ENCODE measurements at regions not wholly inside any gene's neighbourhood (a gene's known extent, or its start where the extent isn't known, plus 50 kb on each side); places are given as distances from the start of the nearest gene placed in this dataset.

DNA sequence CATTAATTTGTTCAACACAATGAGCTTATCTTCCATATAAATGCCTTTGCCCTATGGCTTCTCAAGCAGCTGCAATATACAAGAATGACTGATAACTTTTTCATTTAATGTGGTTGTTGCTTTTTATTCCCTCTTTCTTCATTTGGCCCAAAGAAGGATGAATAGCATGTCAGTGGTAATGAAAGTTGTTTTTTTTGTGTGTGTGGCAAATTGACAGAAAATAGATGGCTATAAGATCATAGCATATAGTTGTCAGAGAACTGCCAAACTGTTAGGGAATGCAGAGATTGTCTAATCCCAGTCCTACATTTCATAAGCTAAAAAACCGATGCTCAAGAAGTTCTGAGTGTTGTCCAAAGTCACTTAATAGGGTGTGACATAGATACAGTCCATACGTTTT lies 244.3 kb downstream of the ACTR3 start:
- DNase-seq (ENCODE audit: low spot score): no peak

DNA sequence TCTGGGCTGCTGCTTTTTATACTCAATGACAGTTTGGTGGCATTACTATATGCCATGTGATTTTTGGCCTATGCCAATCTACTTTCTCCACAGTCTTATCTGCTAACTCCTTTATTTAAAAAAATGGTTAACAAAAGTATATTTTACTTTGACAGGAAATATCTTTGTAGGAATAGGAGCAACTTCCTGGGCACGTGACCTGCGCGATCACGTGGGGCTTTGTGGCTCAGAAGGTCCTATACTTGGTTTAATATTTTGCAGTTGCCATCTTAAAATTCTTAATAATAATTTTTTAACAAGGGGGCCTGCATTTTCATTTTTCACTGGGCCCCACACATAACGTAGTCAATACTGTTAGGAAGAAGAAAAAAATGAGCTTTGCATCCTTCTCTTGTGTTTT lies 249.7 kb downstream of the ACTR3 start:
- no peak for DNase-seq (ENCODE audit: low spot score)

DNA sequence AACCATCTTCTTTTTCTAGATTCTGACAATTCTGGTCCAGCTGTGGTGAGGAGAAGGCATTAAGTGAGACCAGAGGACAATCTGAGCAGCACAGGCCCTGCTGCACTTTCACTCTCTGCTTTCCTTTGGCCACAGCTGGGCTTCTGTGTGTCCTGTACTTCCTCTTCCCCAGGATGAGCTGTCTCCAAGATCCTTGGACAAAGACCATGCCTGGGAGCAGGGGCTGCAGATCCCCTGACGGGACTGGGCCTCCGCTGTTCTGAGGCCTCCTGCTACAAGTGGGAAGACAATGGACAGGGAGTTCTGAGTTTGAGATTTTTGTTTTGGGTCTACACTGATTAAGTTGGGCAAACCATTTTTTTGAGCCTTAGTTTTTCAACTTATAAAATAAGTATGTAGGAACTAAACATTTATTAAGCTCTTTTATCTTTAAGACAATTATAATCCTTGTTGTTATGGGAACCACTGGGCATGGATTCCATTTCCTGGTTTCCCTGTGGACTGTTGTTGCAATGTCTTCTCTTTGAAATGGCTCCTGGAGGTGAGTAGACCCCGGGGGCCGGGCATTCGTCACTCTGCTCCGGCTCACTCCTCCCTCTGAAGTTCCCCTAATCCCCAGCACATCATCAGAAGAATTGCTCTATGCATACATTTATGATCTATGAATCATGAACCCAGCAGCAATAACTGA lies 266.6 kb downstream of the ACTR3 start:
- no peak for DNase-seq (ENCODE audit: low spot score)

DNA sequence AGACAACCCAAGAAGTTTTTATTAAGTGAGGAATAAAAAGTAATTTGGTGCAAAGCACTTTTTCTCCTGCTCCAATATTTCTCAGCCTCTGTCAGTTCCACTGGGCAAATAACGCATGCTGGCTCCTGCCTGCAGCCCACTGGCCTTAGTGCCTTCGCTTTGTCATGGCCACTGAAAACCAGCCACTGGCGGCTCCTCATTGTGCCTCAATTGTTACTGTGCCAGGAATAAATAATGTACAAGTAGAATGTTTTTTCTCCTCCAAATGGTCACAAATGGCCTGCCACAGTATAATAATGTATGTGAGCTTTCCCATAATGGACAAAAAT lies 267.1 kb downstream of the ACTR3 start:
- DNase-seq (ENCODE audit: low spot score): no peak

DNA sequence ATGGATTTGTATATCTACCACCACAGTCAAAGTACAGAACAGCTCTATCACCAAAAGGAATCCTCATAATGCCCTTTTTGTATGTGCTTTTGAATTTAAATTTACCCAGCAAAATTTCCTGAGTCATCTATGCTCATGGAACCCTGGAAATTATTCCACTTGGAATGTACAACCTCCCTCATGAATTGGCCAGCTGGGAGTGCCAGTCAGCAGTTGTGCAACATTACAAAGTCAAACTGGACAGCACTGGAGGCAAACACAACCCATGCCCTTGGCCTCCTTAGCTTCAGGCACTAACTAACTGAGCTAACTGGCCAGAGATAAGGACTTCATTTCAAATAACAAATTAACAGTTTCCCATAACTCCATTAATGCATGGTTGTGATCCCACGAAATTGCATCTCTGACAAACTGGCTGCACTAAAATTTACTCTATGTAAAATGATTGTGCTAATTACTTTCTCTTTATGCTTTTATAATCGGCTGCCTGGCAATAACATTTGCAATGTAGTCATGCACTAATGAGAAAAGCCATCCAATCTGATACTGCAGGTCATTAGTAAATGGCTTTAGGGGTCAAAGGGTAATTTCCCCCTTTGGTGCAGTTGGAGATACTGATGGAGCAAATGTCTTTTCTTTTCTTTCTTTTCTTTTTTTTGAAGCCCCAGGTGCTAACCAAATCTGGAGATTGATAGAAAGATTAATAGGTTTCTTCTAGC lies 270.5 kb downstream of the ACTR3 start:
- DNase-seq (ENCODE audit: low spot score): no peak

DNA sequence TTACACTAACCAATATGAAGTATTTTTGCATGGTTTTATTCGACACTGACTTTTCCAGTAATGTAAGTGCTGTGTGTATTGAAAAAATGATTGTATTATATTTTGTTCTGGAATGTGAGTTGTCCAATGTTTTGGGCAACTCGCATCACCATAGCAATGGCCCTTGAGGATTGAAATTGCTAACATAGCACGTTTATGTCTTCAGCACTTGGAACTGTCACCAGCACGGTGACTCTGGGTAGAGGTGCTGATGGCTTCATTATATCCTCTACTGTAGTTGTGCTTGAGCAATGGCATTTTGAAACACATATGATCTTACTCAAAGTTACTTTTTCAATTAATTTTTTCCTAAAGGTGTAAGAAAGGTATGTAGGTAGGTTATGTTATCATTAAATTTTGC lies 271.5 kb downstream of the ACTR3 start:
- no peak for DNase-seq (ENCODE audit: low spot score)

DNA sequence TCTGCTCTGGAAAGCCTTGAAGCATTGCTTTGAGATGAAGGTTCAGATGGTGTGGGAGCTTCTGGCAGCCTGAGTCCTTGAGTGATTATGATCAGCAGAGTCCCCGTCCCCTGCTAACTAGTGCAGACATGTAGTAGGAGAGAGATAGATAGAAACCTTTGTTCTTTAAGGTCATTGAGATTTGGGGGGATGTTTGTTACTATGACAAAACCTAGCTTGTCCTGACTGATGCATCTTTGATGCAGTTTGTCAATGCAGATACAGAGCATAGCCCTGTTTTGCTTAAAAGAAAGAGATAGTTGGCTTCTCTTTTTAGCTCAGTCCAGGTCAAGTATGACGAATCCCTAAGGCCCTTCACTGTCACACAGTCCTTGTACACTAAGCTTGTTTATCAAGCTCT lies 274.6 kb upstream of the DPP10 start:
- no peak for DNase-seq (ENCODE audit: low spot score)

DNA sequence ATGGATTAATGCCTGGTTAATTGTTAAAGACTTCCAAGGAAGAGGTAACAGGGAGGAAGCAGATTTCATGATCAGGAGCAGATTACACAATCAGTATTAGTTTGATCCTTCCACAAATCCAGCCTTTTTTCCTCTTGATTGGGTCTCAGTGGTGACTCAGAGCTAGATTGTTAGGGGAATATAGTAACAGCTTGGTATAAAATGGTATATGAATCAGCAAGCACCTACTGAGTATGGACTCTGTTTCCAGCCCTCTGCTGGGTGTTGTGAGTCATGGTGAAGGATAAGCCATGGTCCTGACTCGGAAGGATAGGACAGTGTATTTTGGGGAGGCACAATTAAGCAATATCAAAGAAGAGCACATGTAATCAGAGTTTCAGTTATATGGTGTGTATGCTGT lies 272.4 kb upstream of the DPP10 start:
- no peak for DNase-seq (ENCODE audit: low spot score)

DNA sequence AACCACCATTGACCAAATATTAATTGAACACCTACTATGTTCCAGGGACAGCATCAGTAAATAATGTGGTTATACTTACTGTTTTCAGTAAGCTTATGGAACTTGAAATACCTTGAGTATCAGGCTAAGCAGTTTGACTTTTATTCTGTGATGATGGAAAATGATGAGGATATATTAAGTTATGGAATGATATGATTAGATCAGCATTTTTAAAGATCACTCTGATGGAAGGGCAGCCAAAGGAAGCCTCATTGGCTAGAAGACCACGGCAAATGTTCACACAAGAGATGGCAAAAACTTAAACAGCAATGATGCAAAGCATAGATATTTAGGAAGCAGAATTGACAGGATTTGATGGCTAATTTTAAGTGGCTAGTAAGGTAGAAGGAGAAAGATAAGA lies 266.9 kb upstream of the DPP10 start:
- no peak for DNase-seq (ENCODE audit: low spot score)

DNA sequence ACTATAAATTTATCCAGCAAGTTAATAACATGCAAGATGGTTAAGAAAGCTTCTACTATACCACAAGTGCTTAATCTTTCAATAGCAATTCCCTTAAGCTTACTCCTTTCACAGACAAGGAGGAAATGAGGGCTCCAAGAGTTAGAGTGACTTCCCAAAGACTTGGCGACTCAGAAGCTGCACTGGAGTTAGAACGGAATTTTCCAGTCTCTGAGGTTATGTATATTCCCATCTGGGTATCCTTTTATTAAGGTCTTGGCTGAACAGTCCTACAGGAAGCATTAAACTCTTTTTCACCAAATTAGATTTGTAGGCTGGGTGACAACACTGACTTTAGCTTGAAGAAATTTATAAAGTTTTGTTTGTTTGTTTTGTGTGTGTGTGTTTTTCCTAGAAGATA lies 256.9 kb upstream of the DPP10 start:
- no peak for DNase-seq (ENCODE audit: low spot score)

DNA sequence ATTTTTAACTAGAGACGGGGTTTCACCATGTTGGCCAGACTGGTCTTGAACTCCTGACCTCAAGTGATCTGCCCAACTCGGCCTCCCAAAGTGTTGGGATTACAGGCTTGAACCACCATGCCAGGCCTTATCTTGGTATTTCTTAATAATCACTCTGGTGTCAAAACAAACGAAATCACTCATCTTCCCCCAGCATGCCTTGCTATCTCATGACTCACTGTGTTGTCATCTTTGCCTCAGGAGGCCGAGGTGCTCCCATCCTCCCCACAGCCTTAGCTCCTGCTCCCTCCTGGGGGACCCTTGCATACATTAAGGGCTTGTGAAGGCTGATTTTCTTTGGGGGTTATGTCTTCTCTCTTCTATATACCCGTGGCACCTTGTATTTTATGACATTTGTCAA lies 250.1 kb upstream of the DPP10 start:
- no peak for DNase-seq (ENCODE audit: low spot score)

DNA sequence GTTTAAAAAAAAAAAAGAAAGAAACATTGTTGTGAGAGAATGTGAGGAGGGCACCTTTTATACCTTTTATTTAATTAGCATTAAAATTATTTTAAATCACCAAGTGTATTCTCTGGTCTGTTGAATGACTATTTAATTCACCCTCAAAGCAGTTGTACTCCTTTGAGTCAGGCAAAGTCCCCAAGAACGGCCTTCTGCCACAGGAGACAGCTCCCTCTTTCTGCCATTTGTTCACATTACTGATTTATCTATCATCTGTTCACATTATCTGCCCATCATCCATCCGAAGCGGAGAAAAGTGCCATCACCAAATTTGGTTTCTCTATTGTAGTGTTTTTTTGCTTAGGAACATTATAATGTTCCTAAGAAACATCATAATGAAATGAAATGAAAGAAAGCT lies 240.7 kb upstream of the DPP10 start:
- no peak for DNase-seq (ENCODE audit: low spot score)

DNA sequence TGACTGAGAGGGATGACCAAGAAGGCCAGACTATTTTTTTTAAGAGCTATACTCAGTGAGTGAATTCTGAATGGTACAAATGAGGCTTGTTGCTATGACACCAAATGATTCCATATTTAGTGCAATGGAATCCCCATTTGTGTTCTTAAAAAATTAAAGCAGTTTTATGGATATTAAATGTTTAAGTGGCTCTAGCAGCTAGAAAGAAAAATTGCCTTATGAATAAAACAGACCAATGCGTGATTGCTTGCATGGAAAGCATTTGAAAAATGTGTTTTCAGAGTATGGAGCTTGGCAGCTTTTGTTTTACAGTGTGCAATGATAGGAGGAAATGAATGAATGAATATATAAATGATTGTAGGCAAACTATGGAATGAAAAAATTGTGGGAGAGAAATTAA lies 238.8 kb upstream of the DPP10 start:
- no peak for DNase-seq (ENCODE audit: low spot score)

DNA sequence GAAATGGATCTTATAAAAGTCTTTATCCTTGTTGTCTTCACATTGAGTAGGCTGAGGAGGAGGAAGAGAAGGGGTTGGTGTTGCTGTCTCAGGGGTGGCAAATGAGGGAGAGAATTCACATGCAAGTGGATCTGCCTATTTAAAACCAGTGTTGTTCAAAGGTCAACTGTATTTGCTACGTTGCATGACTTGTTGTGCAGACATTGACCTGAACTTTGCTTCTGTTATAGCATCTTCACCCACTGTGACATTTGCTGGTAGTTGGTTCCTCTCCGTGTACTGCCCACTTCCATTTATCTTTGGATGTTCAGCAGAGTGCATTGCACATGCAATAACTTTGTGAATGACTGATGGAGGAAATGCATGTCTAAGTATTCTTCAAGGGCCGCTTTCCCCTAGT lies 228.6 kb upstream of the DPP10 start:
- DNase-seq (ENCODE audit: low spot score): no peak

DNA sequence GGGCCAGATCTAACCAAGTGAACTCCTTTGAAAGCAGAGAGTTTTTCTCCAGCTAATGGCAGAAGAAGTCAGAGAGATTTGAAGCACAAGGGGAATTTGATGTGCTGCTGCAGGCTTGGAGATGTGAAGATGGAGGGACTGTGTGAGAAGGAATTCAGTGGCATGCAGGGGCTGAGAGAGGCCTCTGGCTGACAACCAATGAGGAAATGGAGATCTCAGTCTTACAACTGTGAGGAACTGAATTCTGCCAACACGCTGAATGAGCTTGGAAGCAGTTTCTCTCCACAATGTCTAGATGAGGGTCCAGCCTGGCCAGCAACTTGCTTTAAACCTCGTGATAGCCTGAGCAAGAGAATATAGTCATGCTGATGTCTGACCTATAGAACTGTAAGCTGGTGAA lies 224.1 kb upstream of the DPP10 start:
- DNase-seq (ENCODE audit: low spot score): no peak

DNA sequence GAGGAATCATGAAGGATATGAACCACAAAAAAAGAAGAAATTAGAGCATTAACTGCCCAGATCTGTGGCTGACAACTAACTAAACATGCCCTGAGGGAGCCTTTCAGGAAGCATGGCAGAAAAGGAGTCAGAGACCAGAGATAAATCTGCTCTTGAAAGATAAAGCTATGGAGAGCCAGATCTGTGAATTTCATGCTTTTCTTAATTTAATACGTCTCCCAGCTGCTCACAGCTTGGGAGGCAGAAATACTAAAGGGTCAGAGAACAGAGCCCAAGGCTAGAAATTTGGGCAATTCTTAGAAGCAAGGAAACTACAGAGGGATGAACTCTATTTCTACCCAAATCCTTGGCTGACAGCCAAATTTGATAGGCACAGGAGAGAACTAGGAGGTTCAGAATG lies 223.0 kb upstream of the DPP10 start:
- no peak for DNase-seq (ENCODE audit: low spot score)

DNA sequence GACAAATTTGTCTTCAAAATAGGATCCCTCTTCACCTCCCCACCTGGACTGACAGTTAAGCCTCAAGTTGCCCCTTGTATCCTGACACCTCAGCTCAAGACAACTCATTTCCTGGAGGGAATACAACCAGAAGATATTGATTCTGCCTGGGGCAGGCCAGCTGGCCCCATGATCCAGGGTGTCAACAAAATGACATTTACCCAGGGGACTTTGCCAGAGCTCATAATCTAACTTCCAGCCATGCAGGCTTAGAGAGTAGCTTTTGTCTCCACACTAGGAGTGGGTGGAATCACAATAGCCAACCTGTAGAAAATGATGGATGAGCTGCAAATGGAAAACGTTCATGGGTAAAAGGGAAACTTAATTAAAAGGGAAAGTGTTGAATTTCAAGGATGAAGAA lies 220.1 kb upstream of the DPP10 start:
- DNase-seq (ENCODE audit: low spot score): no peak

DNA sequence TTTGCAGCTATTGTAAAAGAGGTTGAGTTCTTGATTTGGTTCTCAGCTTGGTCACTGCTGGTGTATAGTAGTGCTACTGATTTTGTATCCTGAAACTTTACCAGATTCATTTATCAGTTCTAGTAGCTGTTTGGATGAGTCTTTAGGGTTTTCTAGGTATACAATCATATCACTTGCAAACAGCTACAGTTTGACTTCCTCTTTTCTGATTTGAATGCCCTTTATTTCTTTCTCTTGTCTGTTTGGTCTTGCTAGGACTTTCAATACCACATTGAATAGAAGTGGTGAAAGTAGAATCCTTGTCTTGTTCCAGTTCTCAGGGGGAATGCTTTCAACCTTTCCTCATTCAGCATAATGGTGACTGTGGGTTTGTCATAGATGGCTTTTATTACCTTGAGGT lies 210.5 kb upstream of the DPP10 start:
- DNase-seq (ENCODE audit: low spot score): no peak

DNA sequence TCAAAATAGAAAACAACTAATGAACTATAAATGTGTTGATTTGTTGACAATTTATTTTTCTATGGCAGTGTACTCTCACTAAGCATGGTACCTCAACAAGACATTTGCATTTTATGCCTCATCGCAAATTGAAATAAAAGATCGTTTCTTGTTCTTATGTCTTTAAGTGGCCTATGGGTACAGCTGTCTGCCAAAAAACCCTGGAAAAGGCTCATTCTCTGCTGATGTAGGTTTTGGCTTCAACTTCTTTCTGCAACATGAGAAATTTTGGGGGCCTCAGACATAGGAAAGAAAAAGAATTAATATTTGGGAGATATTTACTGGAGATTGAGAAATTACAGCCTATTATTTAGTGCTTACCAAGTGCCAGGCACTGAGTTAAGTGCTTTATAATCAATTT lies 205.1 kb upstream of the DPP10 start:
- no peak for DNase-seq (ENCODE audit: low spot score)

DNA sequence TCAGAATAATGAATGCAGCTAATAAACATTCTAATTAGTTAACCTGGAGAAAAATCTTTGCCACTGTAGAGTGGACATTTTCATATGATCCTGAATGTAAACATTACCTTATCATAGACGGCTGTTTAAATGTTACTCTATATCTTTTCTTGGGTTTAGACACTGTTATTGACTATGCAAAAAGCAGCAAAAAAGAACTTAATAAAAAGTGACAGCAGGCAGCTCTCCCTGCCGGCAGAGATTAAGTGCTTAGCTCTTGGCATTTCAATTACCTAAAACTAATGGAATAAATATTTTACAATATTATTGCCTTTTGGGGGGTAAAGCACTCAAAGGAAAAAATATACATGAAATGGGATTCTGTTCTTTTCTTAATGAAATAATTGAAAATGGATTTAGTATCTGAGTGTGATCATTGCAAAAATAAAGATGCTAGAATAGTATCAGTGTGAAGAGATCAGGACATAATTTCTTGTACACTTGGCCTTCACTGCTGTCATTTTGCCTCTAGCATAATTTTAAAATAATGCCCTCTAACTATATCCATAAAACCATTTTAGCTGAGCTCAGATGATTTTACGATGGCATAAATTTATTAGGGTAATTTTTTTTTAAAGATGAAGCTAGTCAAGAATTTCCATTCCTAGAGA lies 203.4 kb upstream of the DPP10 start:
- DNase-seq (ENCODE audit: low spot score): no peak

DNA sequence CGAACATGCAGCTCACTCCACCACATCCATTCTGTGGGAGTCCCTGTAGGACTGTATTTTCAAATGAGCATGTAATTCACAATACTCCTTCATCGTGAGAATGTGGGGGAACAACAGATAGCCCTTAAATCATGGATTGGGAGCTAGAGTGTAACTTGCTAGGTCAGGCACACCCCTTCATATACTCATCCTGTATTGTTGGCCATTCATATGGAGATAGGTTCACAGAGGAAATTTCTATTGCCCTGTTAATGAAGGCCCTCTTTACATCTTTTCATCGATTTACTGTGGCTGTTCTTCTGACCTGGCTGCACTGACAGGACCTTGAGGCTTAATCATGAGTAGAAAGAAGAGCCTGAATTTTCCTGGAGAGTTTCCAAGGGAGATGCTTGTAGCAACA lies 193.8 kb upstream of the DPP10 start:
- no peak for DNase-seq (ENCODE audit: low spot score)

DNA sequence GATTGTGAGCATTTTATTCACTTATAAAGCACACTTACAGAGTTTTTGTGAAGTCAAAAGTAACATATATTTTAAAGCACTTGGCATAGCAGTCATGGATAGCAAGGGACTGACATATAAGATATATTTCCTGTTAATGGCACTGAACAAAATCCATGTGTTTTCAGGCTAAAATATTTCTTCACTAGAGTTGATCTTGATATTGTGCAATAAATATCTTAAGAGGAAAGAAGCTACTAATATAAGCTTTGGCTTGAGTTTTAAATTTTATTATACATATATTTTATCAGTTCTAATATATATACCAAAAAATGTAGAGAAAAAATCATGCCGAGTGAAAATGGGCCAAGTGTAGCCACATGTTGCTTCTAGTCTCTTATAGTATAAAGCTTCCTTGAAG lies 189.7 kb upstream of the DPP10 start:
- DNase-seq (ENCODE audit: low spot score): no peak

DNA sequence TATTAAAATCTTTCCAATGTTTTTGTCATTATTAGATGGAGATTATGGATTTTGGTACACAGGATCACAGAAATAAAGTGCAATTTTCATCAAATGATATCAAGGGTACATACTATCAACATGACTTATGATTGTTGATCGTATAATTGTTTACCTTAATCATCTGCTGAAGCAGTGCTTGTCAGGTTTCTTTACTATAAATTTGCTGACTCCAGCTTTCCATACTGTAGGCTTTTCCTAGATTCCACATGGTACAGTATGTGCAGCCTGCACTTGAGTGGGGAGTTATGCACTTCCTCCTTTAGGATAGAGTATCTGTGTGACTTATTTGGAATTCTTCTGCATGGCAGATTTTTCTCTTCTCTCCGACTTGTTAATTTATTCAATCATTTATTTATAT lies 187.6 kb upstream of the DPP10 start:
- no peak for DNase-seq (ENCODE audit: low spot score)

DNA sequence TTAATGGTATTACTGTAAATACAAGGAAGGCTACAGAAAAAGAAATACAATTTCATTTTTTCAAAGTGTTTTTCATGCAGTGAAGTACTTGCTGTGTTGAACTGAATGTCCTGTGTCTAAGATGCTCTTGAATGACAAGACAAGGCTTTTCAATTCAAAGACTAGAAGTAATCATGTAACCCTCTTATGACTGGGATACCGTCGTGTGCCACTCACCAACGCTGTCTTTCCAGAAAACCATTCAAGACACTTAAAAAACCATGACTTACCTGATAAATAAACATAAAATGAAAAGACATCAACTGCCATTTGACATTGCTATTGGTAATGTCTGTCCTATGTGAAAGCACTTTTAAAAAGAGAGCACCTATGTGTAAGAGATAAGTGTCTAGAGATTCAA lies 183.1 kb upstream of the DPP10 start:
- DNase-seq (ENCODE audit: low spot score): no peak

All from kidney capillary endothelial cell (primary cell).